OCI-LY7 (cell line): ENCODE measurements at regions not wholly inside any gene's neighbourhood (a gene's known extent, or its start where the extent isn't known, plus 50 kb on each side); places are given as distances from the start of the nearest gene placed in this dataset.

ENCODE experiments used
- BruUV-seq: library from RNA; stranded (reverse); fragments of 400-500 nt; replicated peaks from 2 replicates; lab custom pipeline; 2021; lab: Mats Ljungman, UMichigan
- CTCF ChIA-PET: fragments of 300-600 bp; sonication (Branson Sonifier 250); formaldehyde crosslinking; loops from one replicate; lab custom pipeline; 2022; ENCODE audit warnings: antibody characterized with exemption; ENCODE audit not compliant: unreplicated experiment; lab: Charles Lee
- POLR2A ChIA-PET: fragments of 300-600 bp; sonication (Branson Sonifier 250); formaldehyde crosslinking; loops from one replicate; lab custom pipeline; 2022; ENCODE audit warnings: antibody characterized with exemption; lab: Charles Lee
- DNase-seq: peaks from one replicate; pipeline ENCODE4 v3.0.0-alpha.2; 2015; ENCODE audit warnings: low spot score
- H2AFZ ChIP-seq: fragments of 200-600 bp; sonication (generic), shearing (Covaris generic); 2 replicates; pipeline ENCODE4 v1.6.1; 2014; ENCODE audit warnings: mild to moderate bottlenecking, antibody characterized with exemption, low read length, moderate library complexity
- H3K27ac ChIP-seq: fragments of 200-600 bp; sonication (generic); 2 replicates; pipeline ENCODE4 v1.5.1; 2014; ENCODE audit warnings: mixed run types, low read depth, mild to moderate bottlenecking, moderate library complexity, low read length, inconsistent platforms; ENCODE audit not compliant: poor library complexity, severe bottlenecking
- H3K36me3 ChIP-seq: fragments of 200-600 bp; sonication (generic); 2 replicates; pipeline ENCODE4 v1.6.1; 2014; ENCODE audit warnings: mild to moderate bottlenecking, antibody characterized with exemption, low read length, moderate library complexity, mixed read lengths; ENCODE audit not compliant: insufficient read depth
- H3K4me1 ChIP-seq: fragments of 200-600 bp; sonication (generic); 2 replicates; pipeline ENCODE4 v1.5.1; 2014; ENCODE audit warnings: mild to moderate bottlenecking, low read length; ENCODE audit not compliant: insufficient read depth, poor library complexity, severe bottlenecking
- H3K4me2 ChIP-seq: fragments of 200-600 bp; sonication (generic); 2 replicates; pipeline ENCODE4 v1.6.1; 2014; ENCODE audit warnings: mild to moderate bottlenecking, low read length
- H3K4me3 ChIP-seq: fragments of 200-600 bp; sonication (generic); 2 replicates; pipeline ENCODE4 v1.5.1; 2014; ENCODE audit warnings: mild to moderate bottlenecking, low read depth, low read length; ENCODE audit not compliant: poor library complexity, severe bottlenecking
- H3K79me2 ChIP-seq: fragments of 200-600 bp; sonication (generic); 2 replicates; pipeline ENCODE4 v1.6.1; 2016; ENCODE audit warnings: low read depth, mild to moderate bottlenecking, low read length, moderate library complexity, mixed read lengths; ENCODE audit not compliant: insufficient read depth
- H3K9me2 ChIP-seq: fragments of 200-600 bp; sonication (generic); 2 replicates; pipeline ENCODE4 v1.6.1; 2016; ENCODE audit warnings: mild to moderate bottlenecking, low read length, mixed read lengths; ENCODE audit not compliant: insufficient read depth
- H3K9me3 ChIP-seq: fragments of 200-600 bp; sonication (generic); 2 replicates; pipeline ENCODE4 v1.6.1; 2014; ENCODE audit warnings: mild to moderate bottlenecking, mixed run types, low read length, mixed read lengths
- H4K20me1 ChIP-seq: fragments of 200-600 bp; sonication (generic); 2 replicates; pipeline ENCODE4 v1.6.1; 2014; ENCODE audit warnings: mild to moderate bottlenecking, antibody characterized with exemption, low read length, moderate library complexity, mixed read lengths; ENCODE audit not compliant: insufficient read depth
- CTCF ChIP-seq: fragments of 200-600 bp; sonication (generic); conservative IDR thresholded peaks from 2 replicates; pipeline ENCODE4 v1.5.1; 2014; ENCODE audit warnings: mild to moderate bottlenecking, antibody characterized with exemption, low read length, moderate library complexity, mixed read lengths
- EZH2phosphoT487 ChIP-seq: fragments of 200-600 bp; sonication (generic); IDR thresholded peaks from 2 replicates; pipeline ENCODE4 v1.6.1; 2018; ENCODE audit warnings: low read depth, borderline replicate concordance, mild to moderate bottlenecking, mixed run types, antibody characterized with exemption, low read length, moderate library complexity, mixed read lengths
- intact Hi-C: fragments of 100-400 bp; cut with micrococcal nuclease; formaldehyde crosslinking; loops from one replicate; pipeline ENCODE4 v1.10.0; 2022; ENCODE audit not compliant: unreplicated experiment

DNA sequence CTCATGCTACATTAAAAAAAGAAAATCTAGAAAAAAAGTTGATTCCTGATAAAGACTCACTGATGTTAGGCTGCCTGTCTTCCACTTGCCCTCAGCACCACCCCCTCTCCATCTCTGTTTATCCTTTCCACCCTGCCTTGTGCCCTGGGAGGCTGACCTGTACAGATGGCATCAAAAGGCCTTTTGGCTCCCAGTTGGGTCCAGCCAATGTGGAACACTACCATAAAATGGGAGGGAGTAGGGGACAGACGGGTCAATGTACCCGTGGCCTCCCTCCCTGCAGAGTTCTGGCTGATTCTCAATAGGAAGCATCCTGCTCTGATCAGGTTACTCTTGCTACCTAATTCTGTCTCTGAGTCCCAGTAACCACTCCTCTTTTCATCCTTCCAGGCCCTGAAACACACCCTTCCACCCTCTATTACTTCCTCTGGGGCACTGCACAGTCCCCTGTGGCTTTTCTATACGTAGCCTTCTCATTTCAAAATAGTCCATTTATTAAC is 300.0 kb downstream of the HHIPL2 start:
- intact Hi-C loops = no loop called here
- BruUV-seq = no TSS peak
- Histone ChIP-seq H3K4me1 (no peaks in the 10 kb centered on the region), H2AFZ (no peak overlapping the region), H4K20me1 (no peaks in the 10 kb centered on the region), H3K27ac (no peak overlapping the region), H3K36me3 (no peaks in the 10 kb centered on the region), H3K9me3 (no peaks in the 10 kb centered on the region), H3K9me2 (no peaks in the 10 kb centered on the region), H3K4me3 (no peak overlapping the region), H3K4me2 (no peak overlapping the region), H3K79me2 (no peaks in the 10 kb centered on the region)
- TF ChIP-seq CTCF (no peak), EZH2phosphoT487 (no peak)
- no peak for DNase-seq
- CTCF ChIA-PET = no interaction called here
- POLR2A ChIA-PET = no interaction called here

GRCh38 chr1:222247081-222247480 is 300.8 kb downstream of the HHIPL2 start:
- intact Hi-C loops = no loop called here
- H3K4me3 ChIP-seq = no peak overlapping the region
- H3K9me3 ChIP-seq = no peaks in the 10 kb centered on the region
- BruUV-seq = no TSS peak
- H3K4me2 ChIP-seq = no peak overlapping the region
- TF ChIP-seq EZH2phosphoT487 (no peak), CTCF (no peak)
- H3K27ac ChIP-seq = no peak overlapping the region
- no peaks in the 10 kb centered on the region for H3K9me2 ChIP-seq
- ChIA-PET POLR2A (no interaction called here), CTCF (no interaction called here)
- no peaks in the 10 kb centered on the region for H3K79me2 ChIP-seq
- no peaks in the 10 kb centered on the region for H3K4me1 ChIP-seq
- no peak overlapping the region for H2AFZ ChIP-seq
- H4K20me1 ChIP-seq = no peaks in the 10 kb centered on the region
- no peak for DNase-seq
- no peaks in the 10 kb centered on the region for H3K36me3 ChIP-seq

DNA sequence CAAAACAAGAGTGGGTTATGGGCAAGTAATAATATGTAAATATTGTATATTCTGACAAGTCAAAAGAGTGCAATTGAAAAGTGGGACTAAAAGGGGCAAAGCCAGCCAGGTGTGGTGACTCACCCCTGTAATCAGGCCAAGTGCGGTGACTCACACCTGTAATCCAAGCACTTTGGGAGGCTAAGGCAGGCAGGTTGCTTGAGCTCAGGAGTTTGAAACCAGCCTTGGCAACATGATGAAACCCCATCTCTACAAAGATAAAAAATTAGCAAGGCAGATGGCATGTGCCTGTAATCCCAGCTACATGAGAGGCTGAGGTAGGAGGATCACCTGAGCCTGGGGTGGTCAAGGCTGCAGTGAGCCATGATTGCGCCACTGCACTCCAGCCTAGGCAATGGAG is 304.0 kb downstream of the HHIPL2 start:
- no peak overlapping the region for H3K4me2 ChIP-seq
- no peak for DNase-seq
- intact Hi-C loops = no loop called here
- H3K9me3 ChIP-seq = no peaks in the 10 kb centered on the region
- no peaks in the 10 kb centered on the region for H3K79me2 ChIP-seq
- no peak overlapping the region for H3K27ac ChIP-seq
- H4K20me1 ChIP-seq = no peaks in the 10 kb centered on the region
- TF ChIP-seq EZH2phosphoT487 (no peak), CTCF (no peak)
- no TSS peak for BruUV-seq
- POLR2A ChIA-PET = no interaction called here
- H3K4me1 ChIP-seq = no peaks in the 10 kb centered on the region
- no peaks in the 10 kb centered on the region for H3K36me3 ChIP-seq
- H2AFZ ChIP-seq = no peak overlapping the region
- CTCF ChIA-PET = no interaction called here
- no peak overlapping the region for H3K4me3 ChIP-seq
- H3K9me2 ChIP-seq = no peaks in the 10 kb centered on the region
